ENCODE measurements at regions not wholly inside any gene's neighbourhood (a gene's known extent, or its start where the extent isn't known, plus 50 kb on each side); places are given as distances from the start of the nearest gene placed in this dataset.
"Not testable (repeated sequence)": the region's sequence is repeated elsewhere in the genome, so short reads cannot be mapped to it uniquely, and the experiment has no call there.

GRCh38 chr12:84018556-84019179, 893.9 kb downstream of the SLC6A15 start:
- not testable (repeated sequence) for DNase-seq

GRCh38 chr12:84016956-84017355, 895.6 kb downstream of the SLC6A15 start:
- no peak for DNase-seq

GRCh38 chr12:83997423-83997822, 915.2 kb downstream of the SLC6A15 start:
- DNase-seq = no peak

GRCh38 chr12:83996671-83997070, 915.9 kb downstream of the SLC6A15 start:
- DNase-seq = no peak

GRCh38 chr12:83985084-83985483, 927.5 kb downstream of the SLC6A15 start:
- DNase-seq = no peak

- no peak for DNase-seq
Measured at GRCh38 chr12:83980398-83980797, 932.2 kb downstream of the SLC6A15 start.

GRCh38 chr12:83979785-83980184, 932.8 kb downstream of the SLC6A15 start:
- no peak for DNase-seq

- DNase-seq = no peak
Measured at GRCh38 chr12:83971781-83972180, 940.8 kb downstream of the SLC6A15 start.

- DNase-seq = no peak
Measured at GRCh38 chr12:83960767-83961166, 951.8 kb downstream of the SLC6A15 start.

GRCh38 chr12:83958997-83959396, 953.6 kb downstream of the SLC6A15 start:
- no peak for DNase-seq

- no peak for DNase-seq
Measured at GRCh38 chr12:83954956-83955601, 957.5 kb downstream of the SLC6A15 start.

- DNase-seq = no peak
Measured at GRCh38 chr12:83954071-83954789, 958.4 kb downstream of the SLC6A15 start.

GRCh38 chr12:83945871-83946270, 966.7 kb downstream of the SLC6A15 start:
- DNase-seq = no peak

GRCh38 chr12:83939718-83940117, 972.9 kb downstream of the SLC6A15 start:
- DNase-seq = no peak

GRCh38 chr12:83933615-83934014, 979.0 kb downstream of the SLC6A15 start:
- no peak for DNase-seq

GRCh38 chr12:83932011-83932410, 980.6 kb downstream of the SLC6A15 start:
- DNase-seq = no peak

- DNase-seq = no peak
Measured at GRCh38 chr12:83931451-83931850, 981.1 kb downstream of the SLC6A15 start.

GRCh38 chr12:83929792-83930191, 982.8 kb downstream of the SLC6A15 start:
- DNase-seq = not testable (repeated sequence)

- no peak for DNase-seq
Measured at GRCh38 chr12:83920821-83921547, 991.6 kb downstream of the SLC6A15 start.

- no peak for DNase-seq
Measured at GRCh38 chr12:83919081-83919480, 993.5 kb downstream of the SLC6A15 start.

GRCh38 chr12:83904175-83904574, 1008.4 kb downstream of the SLC6A15 start:
- no peak for DNase-seq

- DNase-seq = no peak
Measured at GRCh38 chr12:83896416-83896815, 1016.2 kb downstream of the SLC6A15 start.

GRCh38 chr12:83893101-83893500, 1019.5 kb downstream of the SLC6A15 start:
- no peak for DNase-seq

- no peak for DNase-seq
Measured at GRCh38 chr12:83889745-83890144, 1022.9 kb downstream of the SLC6A15 start.

Data from amniotic stem cell (primary cell).